GM19043 (cell line): ENCODE measurements at regions not wholly inside any gene's neighbourhood (a gene's known extent, or its start where the extent isn't known, plus 50 kb on each side); places are given as distances from the start of the nearest gene placed in this dataset.
A peak's percentile ranks its signal among the peaks of the same experiment; 100 is the strongest.
"Not testable (repeated sequence)": the region's sequence is repeated elsewhere in the genome, so short reads cannot be mapped to it uniquely, and the experiment has no call there.

Experiments used
- ATAC-seq: cut with Tn5 transposase; IDR thresholded peaks from one replicate; pipeline ENCODE4 v1.9.1; 2021; ENCODE audit warnings: low read depth; ENCODE audit not compliant: unreplicated experiment

DNA sequence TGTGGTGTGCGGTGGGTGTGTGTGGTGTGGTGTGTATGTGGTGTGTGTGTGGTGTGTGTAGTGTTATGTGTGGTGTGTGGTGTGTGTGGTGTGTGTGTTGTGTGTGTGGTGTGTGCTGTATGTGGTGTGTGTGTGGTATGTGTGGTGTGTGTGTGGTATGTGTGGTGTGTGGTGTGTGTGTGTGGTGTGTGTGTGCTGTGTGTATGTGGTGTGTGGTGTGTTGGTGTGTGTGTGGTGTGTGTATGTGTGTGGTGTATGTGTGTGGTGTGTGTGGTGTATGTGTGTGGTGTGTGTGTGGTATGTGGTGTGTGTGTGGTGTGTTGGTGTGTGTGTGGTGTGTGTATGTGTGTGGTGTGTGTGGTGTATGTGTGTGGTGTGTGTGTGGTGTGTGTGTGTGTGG lies 144.3 kb downstream of the HSD17B3 start:
- ATAC-seq = no peak

DNA sequence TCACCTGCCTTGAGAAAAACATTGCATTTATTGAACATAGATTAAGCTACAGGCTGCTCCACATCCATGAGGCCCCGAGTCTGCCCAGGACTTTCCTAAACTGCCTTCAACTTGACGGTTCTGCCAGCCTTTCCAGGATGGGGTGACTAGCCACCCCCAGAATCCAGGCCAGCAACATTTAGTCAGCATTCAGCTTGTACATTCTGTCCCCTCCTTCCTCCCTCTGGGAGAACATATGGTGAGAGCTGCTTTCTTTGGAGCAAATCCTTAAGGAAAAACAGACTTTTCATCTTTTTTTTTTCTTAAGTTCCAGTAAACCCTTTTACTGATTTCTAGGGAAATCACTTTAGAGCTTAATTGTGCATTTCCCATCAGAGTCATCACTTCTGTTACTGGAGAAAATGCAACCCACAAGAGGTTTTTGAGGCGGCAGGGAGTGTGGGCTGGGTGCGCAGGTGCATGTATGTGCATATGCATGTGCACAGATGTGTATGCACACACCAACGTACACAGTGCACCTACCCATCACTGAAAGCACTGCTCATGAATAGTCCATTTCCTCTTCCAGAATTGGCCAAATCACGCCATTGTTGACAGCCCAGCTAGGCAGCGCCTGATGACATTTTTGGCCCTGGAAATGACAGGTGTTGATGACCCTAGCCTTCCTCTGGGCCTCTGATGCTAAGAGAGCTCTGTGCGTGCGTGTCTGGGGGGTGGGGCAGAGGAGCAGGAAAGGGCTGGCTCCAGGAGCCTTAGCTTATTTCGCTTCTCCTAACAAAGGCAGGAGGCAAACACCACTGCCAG lies 145.6 kb downstream of the HSD17B3 start:
- ATAC-seq = no peak

DNA sequence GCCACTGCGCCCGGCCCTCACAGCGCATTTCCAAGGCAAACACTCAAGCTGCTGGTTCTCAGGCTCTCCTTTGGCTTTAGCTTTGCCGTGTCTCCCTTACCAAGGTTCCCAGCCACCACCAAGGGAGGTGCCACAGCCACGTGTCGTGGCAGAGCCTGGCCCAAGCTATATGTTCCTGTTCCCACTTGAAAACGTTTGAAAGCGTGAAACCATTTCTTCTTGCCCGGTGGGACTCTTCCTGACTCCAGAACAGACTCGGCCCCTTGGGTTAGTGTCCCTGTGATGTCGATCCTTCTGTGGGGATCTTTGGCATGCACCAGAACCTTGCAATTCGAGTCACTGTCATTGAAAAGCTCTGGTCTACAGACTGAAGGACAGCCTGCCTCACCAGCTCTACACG lies 147.9 kb downstream of the HSD17B3 start:
- ATAC-seq = no peak

DNA sequence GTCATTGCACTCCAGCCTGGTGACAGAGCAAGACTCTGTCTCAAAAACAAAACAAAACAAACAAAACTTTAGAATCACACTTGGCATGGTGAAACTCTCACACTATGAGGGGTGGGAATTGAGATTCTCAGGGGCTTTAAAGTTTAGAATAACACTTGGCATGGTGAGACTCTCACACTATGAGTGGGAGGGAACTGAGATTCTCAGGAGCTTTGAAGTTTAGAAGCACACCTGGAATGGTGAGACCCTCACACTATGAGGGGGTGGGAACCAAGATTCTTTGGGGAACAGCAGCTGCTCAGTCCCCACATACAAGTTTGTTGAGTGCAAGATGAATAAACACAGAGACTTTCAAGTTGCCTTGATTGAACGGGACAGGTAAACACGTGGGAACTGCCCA lies 149.4 kb downstream of the HSD17B3 start:
- no peak for ATAC-seq

DNA sequence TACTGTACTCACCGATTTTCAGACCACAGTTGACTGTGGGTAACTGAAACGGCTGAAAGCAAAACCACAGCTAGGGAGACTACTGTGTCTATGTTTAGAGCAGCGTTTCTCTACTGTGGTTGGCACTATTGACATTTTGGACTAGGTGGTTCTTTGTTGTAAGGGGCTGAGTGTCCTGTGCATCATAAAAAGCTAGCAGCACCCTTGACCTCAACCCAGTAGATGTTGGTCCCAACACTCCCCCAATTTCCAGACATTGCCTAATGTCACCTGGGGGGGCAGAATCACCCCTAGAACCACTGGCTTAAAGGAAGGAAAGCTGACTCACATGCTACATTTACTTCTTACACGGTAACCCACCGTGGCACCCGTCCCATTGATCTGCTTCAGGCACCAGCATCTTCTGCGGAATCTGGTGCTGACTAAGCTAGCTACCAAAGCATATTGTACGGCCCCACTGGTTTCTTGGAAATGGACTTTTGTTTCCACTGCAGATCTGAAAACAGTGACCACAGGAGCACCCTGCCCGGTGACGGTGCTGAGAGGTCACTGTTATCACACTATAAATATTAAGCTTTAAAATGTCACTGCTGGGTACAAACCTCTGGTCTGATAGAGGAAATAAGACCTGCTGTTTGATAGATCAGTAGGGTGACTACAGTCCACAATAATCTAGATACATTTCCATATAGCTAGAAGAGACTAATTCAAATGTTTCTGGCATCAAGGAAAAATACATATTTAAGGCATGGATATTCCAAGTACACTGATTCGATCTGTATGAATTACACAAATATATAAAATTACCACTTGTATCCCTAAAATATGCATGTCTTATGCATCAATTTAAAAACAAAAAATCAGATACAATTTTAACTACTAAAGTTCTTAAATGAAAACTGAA lies 151.4 kb downstream of the HSD17B3 start:
- peak; percentile 90 for ATAC-seq

DNA sequence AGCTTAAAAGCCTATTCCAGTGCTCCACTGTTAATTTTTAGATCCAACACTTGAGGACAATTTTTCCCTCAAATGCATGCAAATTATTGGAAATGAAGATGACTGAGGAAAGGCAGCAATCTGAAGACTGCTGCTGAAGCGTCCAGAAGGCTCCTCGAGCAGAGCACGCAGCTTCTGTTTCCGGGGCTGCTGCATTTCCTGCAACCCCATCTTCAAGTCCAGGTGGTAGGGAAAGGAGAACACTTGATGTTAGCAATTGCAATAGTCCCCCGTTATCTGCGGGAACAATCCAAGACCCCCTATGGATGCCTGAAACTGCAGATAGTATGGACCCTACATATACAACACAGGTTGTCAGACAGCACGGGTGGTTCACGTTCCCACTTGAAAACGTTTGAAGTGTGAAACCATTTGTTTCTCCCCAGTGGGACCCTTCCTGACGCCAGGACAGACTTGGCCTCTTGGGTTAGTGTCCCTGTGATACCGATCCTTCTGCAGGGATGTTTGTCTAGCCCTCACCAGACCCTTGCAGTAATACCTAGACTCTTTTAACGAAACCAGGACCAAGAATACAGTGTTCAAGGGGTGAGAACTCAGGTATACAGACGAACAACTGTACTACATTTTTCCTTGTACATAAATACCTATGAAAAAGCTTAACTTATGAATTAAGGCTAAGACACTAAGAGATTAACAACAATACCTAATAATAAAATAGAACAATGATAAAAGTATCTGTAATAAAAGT lies 152.3 kb downstream of the HSD17B3 start:
- peak; percentile 43 for ATAC-seq

DNA sequence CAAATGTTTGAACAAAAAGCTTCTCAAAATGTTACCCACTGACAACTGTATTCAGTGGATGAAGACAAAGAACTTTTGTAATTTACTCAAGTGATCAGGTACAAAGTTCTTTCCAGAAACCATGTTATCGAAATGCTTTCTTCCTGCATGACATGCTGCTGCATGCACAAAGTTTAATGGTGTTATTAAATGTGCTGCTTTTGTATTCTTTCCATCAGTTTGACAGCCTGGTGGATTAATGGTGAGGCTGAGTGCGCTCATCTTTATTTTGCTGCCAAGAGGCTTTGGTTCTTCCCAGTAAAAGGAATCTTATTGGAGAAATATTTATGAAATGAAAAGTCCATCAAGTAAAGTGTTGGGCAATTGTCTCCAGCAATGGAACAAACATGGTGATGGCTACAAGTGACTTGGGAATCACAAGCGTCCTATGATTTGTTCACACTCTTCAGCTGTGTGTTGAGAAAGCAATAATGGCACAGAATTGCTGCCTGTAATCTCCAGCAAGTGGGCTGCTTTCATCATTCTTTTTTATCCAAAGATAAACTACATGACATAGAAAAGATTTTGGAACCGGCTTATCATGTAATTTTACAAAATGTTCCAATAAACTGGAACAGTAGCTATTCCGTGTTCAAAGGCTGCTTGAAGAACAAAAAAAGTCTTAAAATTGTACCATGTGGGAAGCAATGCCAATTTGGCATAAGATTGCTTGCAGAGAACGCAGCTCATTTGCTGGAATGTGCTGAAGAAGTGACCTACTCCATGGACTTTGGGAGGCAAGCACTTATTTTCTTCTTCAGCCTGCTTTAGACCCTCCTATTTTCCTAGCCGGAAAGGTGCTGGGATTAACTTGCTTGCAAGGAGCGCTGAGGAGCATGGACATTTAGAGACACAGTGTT lies 153.1 kb downstream of the HSD17B3 start:
- no peak for ATAC-seq

DNA sequence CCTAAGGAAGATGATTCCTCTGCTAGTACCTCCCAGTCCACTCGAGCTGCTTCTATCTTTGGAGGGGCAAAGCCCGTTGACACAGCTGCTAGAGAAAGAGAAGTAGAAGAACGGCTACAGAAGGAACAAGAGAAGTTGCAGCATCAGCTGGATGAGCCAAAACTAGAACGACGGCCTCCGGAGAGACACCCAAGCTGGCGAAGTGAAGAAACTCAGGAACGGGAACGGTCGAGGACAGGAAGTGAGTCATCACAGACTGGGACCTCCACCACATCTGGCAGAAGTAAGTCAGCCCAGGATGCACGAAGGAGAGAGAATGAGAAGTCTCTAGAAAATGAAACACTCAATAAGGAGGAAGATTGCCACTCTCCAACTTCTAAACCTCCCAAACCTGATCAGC lies 154.9 kb downstream of the HSD17B3 start:
- ATAC-seq = not testable (repeated sequence)

DNA sequence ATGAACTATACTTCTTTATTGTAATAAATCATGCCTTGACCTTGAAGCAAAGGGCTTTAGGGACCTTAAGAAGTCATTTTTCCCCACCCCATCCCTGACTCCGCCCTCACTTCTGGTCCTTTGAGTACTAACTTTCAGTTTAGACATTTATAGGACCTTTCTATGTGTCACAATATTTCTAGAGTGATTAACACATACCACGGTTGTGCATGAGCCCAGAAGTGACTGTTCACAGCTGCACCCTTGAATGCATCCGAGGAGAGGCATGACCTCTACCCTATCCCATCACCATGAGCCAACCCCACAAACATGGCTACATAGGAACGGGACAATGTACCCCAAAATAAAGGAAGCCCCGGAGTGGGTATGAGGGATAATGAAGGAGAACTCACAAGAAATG lies 160.3 kb downstream of the HSD17B3 start:
- no peak for ATAC-seq

DNA sequence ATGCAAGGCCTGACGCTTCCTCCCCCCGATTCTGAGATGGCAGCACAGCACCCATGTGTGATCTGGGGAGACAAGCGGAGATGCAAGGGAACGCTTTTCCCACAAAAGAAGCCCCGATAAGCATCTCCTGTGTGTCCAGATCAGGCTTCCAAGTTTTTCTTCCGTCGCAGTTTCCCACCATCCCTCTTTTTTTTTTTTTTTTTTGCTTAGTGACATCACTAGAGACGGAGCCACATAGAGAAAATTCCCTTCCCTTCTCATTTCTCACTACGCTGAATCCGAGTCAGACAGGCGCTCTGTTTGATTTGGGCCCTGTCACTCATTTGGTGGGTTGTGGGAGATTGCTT lies 160.9 kb downstream of the HSD17B3 start:
- ATAC-seq = no peak

DNA sequence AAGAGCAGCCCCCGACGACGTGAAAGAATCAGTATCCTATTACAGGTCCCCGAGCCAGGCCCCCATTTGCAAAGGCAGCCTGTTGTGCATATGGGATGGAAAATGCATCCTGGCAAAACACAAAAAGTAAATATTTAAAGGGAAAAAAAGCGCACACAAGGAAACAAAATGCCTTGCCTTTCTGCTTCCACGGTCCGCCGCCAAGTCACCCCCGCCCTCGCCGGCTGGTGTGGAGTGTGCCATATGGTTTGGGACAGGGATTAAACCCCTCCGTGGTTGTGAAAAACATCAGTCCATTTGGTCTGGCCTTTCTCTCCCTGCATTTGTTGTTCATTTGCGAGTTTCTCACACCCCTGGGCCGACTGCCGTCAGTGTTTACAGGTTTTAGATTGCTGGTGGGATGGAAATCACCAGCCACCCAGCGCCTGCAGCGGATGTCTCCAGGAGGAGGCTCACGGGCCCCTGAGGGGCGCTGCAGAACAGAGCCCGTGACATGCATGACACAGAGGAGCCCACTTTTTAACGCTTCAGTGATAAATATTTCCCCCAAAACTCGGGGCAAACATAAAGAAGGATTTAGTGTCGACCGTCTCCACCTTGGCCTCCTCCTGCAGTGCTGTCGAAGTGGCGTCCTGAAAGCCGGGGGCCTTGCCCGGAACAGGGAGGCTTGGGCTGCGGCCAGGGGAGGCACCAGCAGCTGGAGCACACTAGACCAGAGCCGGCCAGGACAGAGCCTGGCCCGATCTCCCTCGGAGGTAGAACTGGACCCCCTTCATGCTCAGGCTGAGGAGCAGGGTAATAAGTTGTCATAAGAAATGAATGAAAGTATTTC lies 161.5 kb downstream of the HSD17B3 start:
- no peak for ATAC-seq

DNA sequence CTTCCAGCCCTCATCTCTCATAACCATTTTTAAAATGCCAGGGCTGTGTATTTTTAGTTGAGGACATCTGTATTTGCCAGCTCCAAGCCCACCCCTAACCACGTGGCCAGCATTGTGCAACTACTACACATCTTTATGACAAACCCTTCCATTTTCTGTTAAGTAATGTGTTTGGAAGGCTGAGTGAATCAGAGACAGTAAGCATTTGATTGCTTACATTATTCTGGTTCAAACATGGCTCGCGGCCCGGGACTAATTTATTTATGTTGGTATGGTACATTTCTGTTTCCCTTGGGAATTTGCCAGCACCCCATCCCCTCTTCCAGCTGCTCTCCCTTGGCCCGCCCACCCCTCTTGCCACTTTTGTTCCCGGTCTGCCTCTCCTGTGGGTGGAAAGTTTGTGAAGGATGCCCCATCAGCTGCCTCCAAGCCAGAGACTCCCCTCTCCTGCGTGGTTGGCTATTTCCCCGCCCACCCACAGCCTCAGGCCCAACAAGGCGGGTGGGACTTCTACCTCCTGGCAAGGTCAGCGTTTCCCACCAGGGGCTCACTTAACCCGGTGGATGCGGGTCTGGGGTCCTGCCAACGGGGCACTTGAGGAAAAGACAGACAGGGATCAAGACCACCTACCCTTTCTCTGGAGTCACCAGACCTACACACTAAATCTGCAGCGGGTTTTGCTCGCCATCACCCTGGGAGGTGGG lies 162.2 kb downstream of the HSD17B3 start:
- ATAC-seq = no peak

DNA sequence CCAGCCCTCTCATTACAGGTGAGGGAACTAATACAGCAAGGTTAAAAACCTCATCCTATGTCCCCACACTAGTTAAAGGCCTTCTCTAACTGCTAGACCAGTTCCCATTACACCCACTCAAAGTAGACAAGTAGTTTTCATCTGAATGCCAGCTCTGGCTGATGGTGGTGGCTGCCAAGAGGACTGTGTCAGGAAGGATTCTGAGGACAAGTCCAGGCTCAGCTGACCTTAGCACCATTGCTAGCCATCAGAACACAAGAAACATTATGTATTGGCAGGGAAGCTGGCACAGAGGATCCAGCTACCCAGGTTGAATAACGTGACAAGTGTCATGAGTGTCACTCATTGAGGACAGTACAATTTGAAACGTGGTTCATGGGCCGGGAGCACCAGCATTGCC lies 163.4 kb downstream of the HSD17B3 start:
- no peak for ATAC-seq

DNA sequence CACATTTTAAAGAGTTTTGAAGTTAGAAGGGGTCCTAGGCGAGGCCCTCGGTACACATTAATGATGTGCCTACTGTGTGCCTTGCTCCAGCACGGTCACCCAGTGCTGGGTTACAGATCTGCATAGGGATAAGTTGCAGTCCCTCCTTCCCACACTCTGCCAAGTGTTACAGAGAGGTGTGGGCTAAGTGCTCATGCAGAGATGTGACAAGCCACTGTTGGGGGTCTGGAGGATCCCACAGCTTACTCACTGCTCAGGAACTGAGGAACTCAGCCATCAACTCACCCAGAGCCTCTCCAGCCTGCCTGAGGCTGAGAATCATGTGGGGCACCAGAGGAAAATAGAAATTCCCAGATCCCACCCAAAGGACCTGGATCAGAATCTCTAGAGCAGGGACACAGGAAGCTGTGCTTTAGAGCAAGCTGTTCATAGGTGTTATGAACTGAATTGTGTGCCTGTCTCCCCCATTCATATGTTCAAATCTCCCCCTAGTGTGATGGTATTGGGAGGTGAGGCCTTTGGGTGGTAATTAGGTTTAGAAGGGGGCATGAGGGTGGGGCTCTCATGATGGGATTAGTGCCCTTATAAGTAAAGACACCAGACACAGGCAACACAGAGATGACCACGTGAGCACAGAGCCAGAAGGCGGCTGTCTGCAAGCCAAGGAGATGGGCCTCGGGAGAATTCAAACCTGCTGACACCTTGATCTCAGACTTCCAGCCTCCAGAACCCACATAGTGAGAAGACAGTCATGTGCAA lies 164.1 kb downstream of the HSD17B3 start:
- peak; percentile 25 for ATAC-seq

DNA sequence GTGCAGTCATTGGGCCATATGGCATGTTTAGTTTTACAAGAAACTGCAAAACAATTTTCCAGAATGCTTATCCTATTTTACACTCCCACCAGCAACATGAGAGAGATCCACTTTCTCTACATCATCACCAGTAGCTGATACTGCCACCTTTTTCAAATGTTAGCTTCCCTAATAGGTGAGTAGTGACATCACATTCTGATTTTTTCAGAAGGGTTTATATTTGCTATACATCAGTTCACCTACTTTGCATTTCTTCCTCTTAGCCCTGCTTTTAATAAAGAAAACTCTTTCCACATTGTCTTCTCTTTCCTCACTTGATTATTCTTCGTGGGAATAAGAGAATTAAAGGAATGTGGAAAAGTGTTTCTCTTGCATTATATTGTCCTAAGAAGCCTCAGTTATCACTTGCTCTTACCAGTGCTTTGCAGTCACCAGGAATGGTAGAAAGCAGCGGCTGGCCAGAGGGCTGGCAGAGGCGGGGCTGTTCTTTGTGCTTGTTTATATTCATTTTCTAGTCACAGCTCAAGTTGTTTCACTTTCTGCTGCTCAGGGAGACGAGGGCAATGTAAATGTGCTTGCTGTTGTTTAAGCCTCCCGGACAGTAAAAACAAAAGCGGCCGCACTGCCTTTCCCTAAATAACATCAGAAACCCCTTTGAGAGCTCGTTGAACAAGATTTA lies 164.8 kb downstream of the HSD17B3 start:
- peak; percentile 93 for ATAC-seq

DNA sequence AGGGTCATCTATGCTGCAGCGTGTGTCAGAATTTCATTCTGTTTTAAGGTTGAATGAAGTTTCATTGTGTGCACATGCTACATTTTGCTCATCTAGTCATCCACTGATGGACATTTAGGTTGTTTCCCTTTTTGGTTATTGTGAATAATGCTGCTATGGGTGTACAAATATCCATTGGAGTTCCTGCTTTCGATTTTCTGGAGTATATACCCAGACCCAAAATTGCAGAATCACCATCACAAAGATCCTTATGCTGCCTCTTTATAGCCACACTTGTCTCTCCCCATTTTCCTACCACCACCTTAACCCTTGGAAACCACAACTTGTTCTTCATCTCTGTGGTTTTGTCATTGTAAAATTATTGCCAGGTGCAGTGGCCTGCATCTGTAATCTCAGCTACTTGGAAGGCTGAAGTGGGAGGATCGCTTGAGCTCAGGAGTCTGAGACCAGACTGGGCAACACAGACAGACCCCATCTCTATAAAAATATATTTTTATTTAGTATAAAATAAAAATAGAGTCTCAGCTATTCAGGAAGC lies 166.2 kb downstream of the HSD17B3 start:
- no peak for ATAC-seq

DNA sequence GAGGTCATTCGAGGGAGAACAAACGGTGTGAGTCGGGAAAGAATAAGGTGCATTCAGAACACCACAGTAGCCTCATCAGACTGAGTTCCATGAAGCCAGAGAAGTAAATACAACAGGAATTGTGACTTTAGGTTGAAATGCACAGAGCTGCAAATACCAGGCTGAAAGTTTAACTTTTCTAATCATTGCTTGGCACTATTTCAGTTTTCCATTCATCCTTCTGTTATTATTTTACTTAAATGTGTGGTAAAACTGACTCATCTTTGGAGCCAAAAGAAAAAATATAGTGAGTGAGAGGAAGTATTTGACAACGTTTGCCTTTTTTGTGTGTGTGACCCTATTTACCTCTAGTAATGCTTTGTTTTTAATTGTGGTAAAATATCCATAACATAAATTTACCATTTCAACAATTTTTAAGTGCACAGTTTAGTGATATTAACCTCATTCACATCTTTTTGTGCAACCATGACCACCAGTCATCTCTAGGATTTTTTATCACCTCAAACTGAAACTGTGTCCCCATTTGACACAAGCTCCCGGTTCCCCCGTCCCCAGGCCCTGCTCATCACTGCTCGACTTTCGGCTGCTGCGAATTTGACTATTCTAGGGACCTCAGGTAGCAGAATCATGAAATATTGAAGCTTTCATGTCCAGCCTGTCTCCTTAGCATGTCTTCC lies 166.8 kb downstream of the HSD17B3 start:
- no peak for ATAC-seq
